Muscle layer of colon (tissue), 2 donors: ENCODE measurements at regions not wholly inside any gene's neighbourhood (a gene's known extent, or its start where the extent isn't known, plus 50 kb on each side); places are given as distances from the start of the nearest gene placed in this dataset.

ENCODE experiments used
- H3K27ac ChIP-seq: one replicate; pipeline ENCODE4 v1.7.0; 2013; ENCODE audit warnings: low read depth, mild to moderate bottlenecking, low read length, moderate library complexity
- H3K27me3 ChIP-seq, 2 donors: one replicate each; pipeline ENCODE4 v1.7.0; 2013; ENCODE audit warnings: low read length in 2 of 2, mild to moderate bottlenecking in 2 of 2; ENCODE audit not compliant: insufficient read depth in 2 of 2, control insufficient read depth in 1 of 2
- H3K36me3 ChIP-seq: one replicate; pipeline ENCODE4 v1.7.0; 2013; ENCODE audit warnings: mild to moderate bottlenecking, low read length; ENCODE audit not compliant: insufficient read depth
- H3K4me1 ChIP-seq: one replicate; pipeline ENCODE4 v1.7.0; 2013; ENCODE audit warnings: mild to moderate bottlenecking, low read length; ENCODE audit not compliant: insufficient read depth
- H3K4me3 ChIP-seq, 2 donors: one replicate each; pipeline ENCODE4 v1.7.0; 2013; ENCODE audit warnings: low read length in 2 of 2, low read depth in 1 of 2, mild to moderate bottlenecking in 1 of 2, moderate library complexity in 1 of 2
- H3K9ac ChIP-seq: one replicate; pipeline ENCODE4 v1.7.0; 2013; ENCODE audit warnings: low read length
- H3K9me3 ChIP-seq: one replicate; pipeline ENCODE4 v1.7.0; 2013; ENCODE audit warnings: mild to moderate bottlenecking, low read length
- donor health status: abdominal sarcoma.
- donor health status: Adenocarcinoma of cecum.

GRCh38 chr2:41904459-41904858 lies 143.4 kb upstream of the PKDCC start:
- Histone ChIP-seq H3K36me3 (no peaks in the 10 kb centered on the region), H3K9me3 (no peaks in the 10 kb centered on the region), H3K27me3 (no peaks in the 10 kb centered on the region), H3K4me1 (no peaks in the 10 kb centered on the region), H3K4me3 (no peak overlapping the region), H3K9ac (no peak overlapping the region), H3K27ac (no peak overlapping the region)

- Histone ChIP-seq H3K9ac (no peak overlapping the region), H3K4me1 (no peaks in the 10 kb centered on the region), H3K4me3 (no peak overlapping the region), H3K36me3 (no peaks in the 10 kb centered on the region), H3K27me3 (no peaks in the 10 kb centered on the region), H3K9me3 (no peaks in the 10 kb centered on the region), H3K27ac (no peak overlapping the region)
Measured at GRCh38 chr2:41905597-41906337, 142.1 kb upstream of the PKDCC start.

- Histone ChIP-seq H3K4me3 (no peak overlapping the region), H3K27me3 (no peaks in the 10 kb centered on the region), H3K27ac (no peak overlapping the region), H3K9me3 (no peaks in the 10 kb centered on the region), H3K9ac (no peak overlapping the region), H3K4me1 (no peaks in the 10 kb centered on the region), H3K36me3 (no peaks in the 10 kb centered on the region)
Measured at GRCh38 chr2:41906338-41906725, 141.5 kb upstream of the PKDCC start.

GRCh38 chr2:41907141-41907540 lies 140.7 kb upstream of the PKDCC start:
- H3K27ac ChIP-seq: no peak overlapping the region
- no peaks in the 10 kb centered on the region for H3K36me3 ChIP-seq
- no peaks in the 10 kb centered on the region for H3K9me3 ChIP-seq
- no peaks in the 10 kb centered on the region for H3K27me3 ChIP-seq
- H3K4me3 ChIP-seq: no peak overlapping the region
- no peak overlapping the region for H3K9ac ChIP-seq
- peaks cover 4% of the 10 kb centered on the region for H3K4me1 ChIP-seq

GRCh38 chr2:41907771-41908207 lies 140.0 kb upstream of the PKDCC start:
- Histone ChIP-seq H3K27ac (no peak overlapping the region), H3K4me1 (peaks cover 10% of the 10 kb centered on the region), H3K9me3 (no peaks in the 10 kb centered on the region), H3K36me3 (no peaks in the 10 kb centered on the region), H3K27me3 (no peaks in the 10 kb centered on the region), H3K9ac (no peak overlapping the region), H3K4me3 (no peak overlapping the region)

GRCh38 chr2:41908349-41908748 lies 139.5 kb upstream of the PKDCC start:
- Histone ChIP-seq H3K27ac (no peak overlapping the region), H3K27me3 (no peaks in the 10 kb centered on the region), H3K4me1 (peaks cover 15% of the 10 kb centered on the region), H3K4me3 (no peak overlapping the region), H3K36me3 (no peaks in the 10 kb centered on the region), H3K9ac (no peak overlapping the region), H3K9me3 (no peaks in the 10 kb centered on the region)

- Histone ChIP-seq H3K9ac (no peak overlapping the region), H3K27ac (no peak overlapping the region), H3K4me1 (peaks cover 15% of the 10 kb centered on the region), H3K27me3 (no peaks in the 10 kb centered on the region), H3K9me3 (no peaks in the 10 kb centered on the region), H3K4me3 (no peak overlapping the region), H3K36me3 (no peaks in the 10 kb centered on the region)
Measured at GRCh38 chr2:41909584-41909983, 138.2 kb upstream of the PKDCC start.

GRCh38 chr2:41910126-41910525 lies 137.7 kb upstream of the PKDCC start:
- Histone ChIP-seq H3K4me1 (peaks cover 15% of the 10 kb centered on the region), H3K36me3 (no peaks in the 10 kb centered on the region), H3K27me3 (no peaks in the 10 kb centered on the region), H3K9ac (no peak overlapping the region), H3K27ac (no peak overlapping the region), H3K9me3 (no peaks in the 10 kb centered on the region), H3K4me3 (no peak overlapping the region)

GRCh38 chr2:41911033-41911432 lies 136.8 kb upstream of the PKDCC start:
- no peaks in the 10 kb centered on the region for H3K9me3 ChIP-seq
- no peak overlapping the region for H3K27ac ChIP-seq
- H3K36me3 ChIP-seq: no peaks in the 10 kb centered on the region

GRCh38 chr2:41912337-41912736 lies 135.5 kb upstream of the PKDCC start:
- Histone ChIP-seq H3K27ac (no peak overlapping the region), H3K9me3 (no peaks in the 10 kb centered on the region), H3K4me3 (no peak overlapping the region), H3K9ac (no peak overlapping the region), H3K36me3 (no peaks in the 10 kb centered on the region), H3K27me3 (no peaks in the 10 kb centered on the region), H3K4me1 (peaks cover 15% of the 10 kb centered on the region)

More at GRCh38 chr2:41911033-41911432, 136.8 kb upstream of the PKDCC start:
- Histone ChIP-seq H3K9ac (no peak overlapping the region), H3K4me1 (peaks cover 15% of the 10 kb centered on the region), H3K4me3 (no peak overlapping the region), H3K27me3 (no peaks in the 10 kb centered on the region)

- H3K4me1 ChIP-seq: peaks cover 15% of the 10 kb centered on the region
- no peaks in the 10 kb centered on the region for H3K36me3 ChIP-seq
- H3K9me3 ChIP-seq: no peaks in the 10 kb centered on the region
- no peaks in the 10 kb centered on the region for H3K27me3 ChIP-seq
- no peak overlapping the region for H3K4me3 ChIP-seq
- H3K27ac ChIP-seq: no peak overlapping the region
- H3K9ac ChIP-seq: no peak overlapping the region
Measured at GRCh38 chr2:41912776-41913175, 135.0 kb upstream of the PKDCC start.

GRCh38 chr2:41913311-41913710 lies 134.5 kb upstream of the PKDCC start:
- Histone ChIP-seq H3K9ac (no peak overlapping the region), H3K4me1 (peaks cover 15% of the 10 kb centered on the region), H3K4me3 (no peak overlapping the region), H3K27ac (no peak overlapping the region), H3K9me3 (no peaks in the 10 kb centered on the region), H3K36me3 (no peaks in the 10 kb centered on the region), H3K27me3 (no peaks in the 10 kb centered on the region)
